ENCODE measurements at regions not wholly inside any gene's neighbourhood (a gene's known extent, or its start where the extent isn't known, plus 50 kb on each side); places are given as distances from the start of the nearest gene placed in this dataset.

- TF ChIP-seq FOXA1 (IDR thresholded peaks at IDR 0.05) (no peak), FOXM1 (IDR thresholded peaks at IDR 0.05; ENCODE audit: borderline replicate concordance) (no peak), L3MBTL2 (conservative IDR thresholded peaks at IDR 0.05) (no peak), TARDBP (IDR thresholded peaks at IDR 0.05) (no peak), SP1 (IDR thresholded peaks at IDR 0.05) (no peak), BHLHE40 (IDR thresholded peaks at IDR 0.05; ENCODE audit: borderline replicate concordance) (no peak)
These were observed 165.3 kb downstream of the FASLG start for GRCh38 chr1:172824209-172824608.

Data from HEK293T (cell line).